ENCODE measurements at regions not wholly inside any gene's neighbourhood (a gene's known extent, or its start where the extent isn't known, plus 50 kb on each side); places are given as distances from the start of the nearest gene placed in this dataset.

DNA sequence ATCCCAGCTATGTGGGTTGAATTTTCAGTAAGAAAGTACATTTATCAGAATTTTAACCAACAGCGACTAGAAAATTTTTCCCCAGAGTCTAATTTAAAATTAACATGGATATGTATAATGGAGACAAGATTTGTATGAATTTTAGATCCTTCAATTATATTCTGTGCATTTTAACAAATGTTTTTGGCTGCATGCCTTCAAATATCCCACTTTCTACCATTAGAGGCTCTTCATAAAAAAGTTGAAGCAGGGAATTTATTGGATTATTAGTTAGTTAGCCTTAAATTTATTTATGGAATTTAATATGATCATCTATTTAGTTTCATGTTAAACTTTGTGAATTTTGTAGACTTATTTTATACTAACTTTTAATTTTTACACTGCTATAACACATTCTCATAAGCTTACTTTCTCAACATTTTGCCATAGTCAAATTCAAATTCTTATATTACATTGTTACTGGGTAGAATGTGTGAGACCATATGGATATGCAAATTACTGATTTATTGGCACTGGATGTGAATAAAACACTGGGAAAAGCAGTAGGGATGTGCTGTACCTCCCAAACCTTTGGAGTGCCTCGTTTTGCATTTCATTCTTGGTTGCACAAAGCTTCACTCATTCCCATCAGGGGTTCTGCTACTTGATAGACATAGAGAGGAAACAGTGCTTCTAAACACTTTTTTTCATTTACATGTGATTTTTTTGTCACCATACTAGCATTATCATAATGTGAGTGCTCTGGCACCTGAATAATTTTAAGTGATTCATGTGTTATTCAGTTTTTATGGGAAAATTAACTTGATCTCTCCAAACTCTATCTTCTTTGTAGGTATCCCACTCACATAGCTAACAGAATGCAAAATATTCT lies 491.8 kb upstream of the COX7C start:
- BruUV-seq (replicated peaks) = no TSS peak
- H3K36me3 Mint-ChIP-seq (ENCODE audit: insufficient read depth, unreplicated experiment) = no peaks in the 10 kb centered on the region
- intact Hi-C loops (cut with micrococcal nuclease; ENCODE audit: unreplicated experiment) = no loop called here
- CTCF ChIA-PET = no interaction called here
- DNase-seq = no peak
- no peaks in the 10 kb centered on the region for H3K9me3 Mint-ChIP-seq (ENCODE audit: low read depth, unreplicated experiment)
- no peak overlapping the region for H3K4me3 Mint-ChIP-seq (ENCODE audit: low read depth, unreplicated experiment)
- H3K27me3 Mint-ChIP-seq (ENCODE audit: unreplicated experiment) = no peaks in the 10 kb centered on the region
- H3K4me1 Mint-ChIP-seq (ENCODE audit: low read depth, unreplicated experiment) = no peaks in the 10 kb centered on the region
- H3K27ac Mint-ChIP-seq (ENCODE audit: unreplicated experiment) = no peak overlapping the region
- TF ChIP-seq, protein P1, sequence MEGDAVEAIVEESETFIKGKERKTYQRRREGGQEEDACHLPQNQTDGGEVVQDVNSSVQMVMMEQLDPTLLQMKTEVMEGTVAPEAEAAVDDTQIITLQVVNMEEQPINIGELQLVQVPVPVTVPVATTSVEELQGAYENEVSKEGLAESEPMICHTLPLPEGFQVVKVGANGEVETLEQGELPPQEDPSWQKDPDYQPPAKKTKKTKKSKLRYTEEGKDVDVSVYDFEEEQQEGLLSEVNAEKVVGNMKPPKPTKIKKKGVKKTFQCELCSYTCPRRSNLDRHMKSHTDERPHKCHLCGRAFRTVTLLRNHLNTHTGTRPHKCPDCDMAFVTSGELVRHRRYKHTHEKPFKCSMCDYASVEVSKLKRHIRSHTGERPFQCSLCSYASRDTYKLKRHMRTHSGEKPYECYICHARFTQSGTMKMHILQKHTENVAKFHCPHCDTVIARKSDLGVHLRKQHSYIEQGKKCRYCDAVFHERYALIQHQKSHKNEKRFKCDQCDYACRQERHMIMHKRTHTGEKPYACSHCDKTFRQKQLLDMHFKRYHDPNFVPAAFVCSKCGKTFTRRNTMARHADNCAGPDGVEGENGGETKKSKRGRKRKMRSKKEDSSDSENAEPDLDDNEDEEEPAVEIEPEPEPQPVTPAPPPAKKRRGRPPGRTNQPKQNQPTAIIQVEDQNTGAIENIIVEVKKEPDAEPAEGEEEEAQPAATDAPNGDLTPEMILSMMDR (IDR thresholded peaks at IDR 0.05; ENCODE audit: unreplicated experiment) = no peak

GRCh38 chr5:86127696-86128095 lies 490.0 kb upstream of the COX7C start:
- DNase-seq = no peak
- no TSS peak for BruUV-seq (replicated peaks)
- H3K27me3 Mint-ChIP-seq (ENCODE audit: unreplicated experiment) = no peaks in the 10 kb centered on the region
- H3K4me1 Mint-ChIP-seq (ENCODE audit: low read depth, unreplicated experiment) = no peaks in the 10 kb centered on the region
- H3K27ac Mint-ChIP-seq (ENCODE audit: unreplicated experiment) = no peak overlapping the region
- TF ChIP-seq, protein P1 (IDR thresholded peaks at IDR 0.05; ENCODE audit: unreplicated experiment) = no peak
- no peaks in the 10 kb centered on the region for H3K9me3 Mint-ChIP-seq (ENCODE audit: low read depth, unreplicated experiment)
- CTCF ChIA-PET = no interaction called here
- no peaks in the 10 kb centered on the region for H3K36me3 Mint-ChIP-seq (ENCODE audit: insufficient read depth, unreplicated experiment)
- H3K4me3 Mint-ChIP-seq (ENCODE audit: low read depth, unreplicated experiment) = no peak overlapping the region
- intact Hi-C loops (cut with micrococcal nuclease; ENCODE audit: unreplicated experiment) = no loop called here

DNA sequence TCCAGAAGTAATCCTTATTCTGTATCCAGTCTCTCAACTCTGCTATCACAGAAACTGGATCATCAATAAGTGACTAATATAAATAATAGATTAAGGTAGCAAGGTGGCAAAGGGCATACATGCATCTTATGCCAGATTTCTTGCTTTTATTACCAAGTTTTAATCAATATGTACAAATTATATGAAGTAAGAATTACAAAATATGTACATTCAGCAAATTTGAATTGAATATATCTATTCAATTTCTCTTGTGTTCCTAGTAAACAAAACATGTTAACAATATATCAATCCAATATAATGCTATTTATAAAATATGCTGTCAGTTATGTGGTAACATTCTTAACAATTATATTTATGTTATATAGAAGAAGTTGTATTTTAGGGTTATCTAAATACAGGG lies 488.7 kb upstream of the COX7C start:
- intact Hi-C loops (cut with micrococcal nuclease; ENCODE audit: unreplicated experiment) = no loop called here
- DNase-seq = no peak
- TF ChIP-seq, protein P1 (IDR thresholded peaks at IDR 0.05; ENCODE audit: unreplicated experiment) = no peak
- Mint-ChIP-seq H3K36me3 (ENCODE audit: insufficient read depth, unreplicated experiment) (no peaks in the 10 kb centered on the region), H3K27me3 (ENCODE audit: unreplicated experiment) (no peaks in the 10 kb centered on the region), H3K9me3 (ENCODE audit: low read depth, unreplicated experiment) (no peaks in the 10 kb centered on the region), H3K27ac (ENCODE audit: unreplicated experiment) (no peak overlapping the region), H3K4me1 (ENCODE audit: low read depth, unreplicated experiment) (no peaks in the 10 kb centered on the region), H3K4me3 (ENCODE audit: low read depth, unreplicated experiment) (no peak overlapping the region)
- no TSS peak for BruUV-seq (replicated peaks)
- CTCF ChIA-PET = no interaction called here

- Mint-ChIP-seq H3K9me3 (ENCODE audit: low read depth, unreplicated experiment) (peaks cover 5% of the 10 kb centered on the region), H3K4me3 (ENCODE audit: low read depth, unreplicated experiment) (no peak overlapping the region), H3K36me3 (ENCODE audit: insufficient read depth, unreplicated experiment) (no peaks in the 10 kb centered on the region), H3K27ac (ENCODE audit: unreplicated experiment) (no peak overlapping the region), H3K27me3 (ENCODE audit: unreplicated experiment) (no peaks in the 10 kb centered on the region), H3K4me1 (ENCODE audit: low read depth, unreplicated experiment) (no peaks in the 10 kb centered on the region)
- TF ChIP-seq, protein P1 (IDR thresholded peaks at IDR 0.05; ENCODE audit: unreplicated experiment) = no peak
- CTCF ChIA-PET = interaction anchor here (0.6 kb wide), 1 partner anchor 1855 kb away, joined by 5 read pairs; no protein-coding TSS in a partner anchor
- intact Hi-C loops (cut with micrococcal nuclease; ENCODE audit: unreplicated experiment) = no loop called here
- no TSS peak for BruUV-seq (replicated peaks)
- no peak for DNase-seq
These were observed 480.4 kb upstream of the COX7C start for GRCh38 chr5:86137297-86137696.
